ENCODE measurements at regions not wholly inside any gene's neighbourhood (a gene's known extent, or its start where the extent isn't known, plus 50 kb on each side); places are given as distances from the start of the nearest gene placed in this dataset.
"Not testable (repeated sequence)": the region's sequence is repeated elsewhere in the genome, so short reads cannot be mapped to it uniquely, and the experiment has no call there.

- no peak for DNase-seq
Observed at GRCh38 chr1:229017091-229017490, 253.8 kb upstream of the RAB4A start.

GRCh38 chr1:229018674-229019295, 252.1 kb upstream of the RAB4A start:
- no peak for DNase-seq

- no peak for DNase-seq
Observed at GRCh38 chr1:229019663-229020271, 251.1 kb upstream of the RAB4A start.

GRCh38 chr1:229021034-229021433, 249.9 kb upstream of the RAB4A start:
- DNase-seq: not testable (repeated sequence)

GRCh38 chr1:229022595-229023333, 248.1 kb upstream of the RAB4A start:
- no peak for DNase-seq

- DNase-seq: no peak
Observed at GRCh38 chr1:229023651-229024300, 247.1 kb upstream of the RAB4A start.

GRCh38 chr1:229024528-229025130, 246.3 kb upstream of the RAB4A start:
- no peak for DNase-seq

GRCh38 chr1:229025576-229025975, 245.3 kb upstream of the RAB4A start:
- no peak for DNase-seq

GRCh38 chr1:229027158-229027557, 243.8 kb upstream of the RAB4A start:
- no peak for DNase-seq

GRCh38 chr1:229027622-229028182, 243.2 kb upstream of the RAB4A start:
- peak in 2 of 6 experiments; percentile 14 to 19 for DNase-seq

GRCh38 chr1:229028544-229028943, 242.4 kb upstream of the RAB4A start:
- no peak for DNase-seq

- no peak for DNase-seq
Observed at GRCh38 chr1:229028987-229029878, 241.7 kb upstream of the RAB4A start.

GRCh38 chr1:229029879-229030235, 241.1 kb upstream of the RAB4A start:
- no peak for DNase-seq

GRCh38 chr1:229030630-229031029, 240.3 kb upstream of the RAB4A start:
- DNase-seq: no peak

- no peak for DNase-seq
Observed at GRCh38 chr1:229031061-229031460, 239.8 kb upstream of the RAB4A start.

GRCh38 chr1:229031481-229032341, 239.2 kb upstream of the RAB4A start:
- DNase-seq: no peak

GRCh38 chr1:229032375-229032774, 238.5 kb upstream of the RAB4A start:
- no peak for DNase-seq

GRCh38 chr1:229033480-229033879, 237.4 kb upstream of the RAB4A start:
- DNase-seq: no peak

GRCh38 chr1:229034342-229034741, 236.6 kb upstream of the RAB4A start:
- DNase-seq: no peak

GRCh38 chr1:229035054-229035747, 235.7 kb upstream of the RAB4A start:
- no peak for DNase-seq
